A673 (cell line): ENCODE measurements at regions not wholly inside any gene's neighbourhood (a gene's known extent, or its start where the extent isn't known, plus 50 kb on each side); places are given as distances from the start of the nearest gene placed in this dataset.

Experiments used
- BruUV-seq: library from RNA; stranded (reverse); fragments of 400-500 nt; replicated peaks from 2 replicates; lab custom pipeline; 2021; lab: Mats Ljungman, UMichigan
- CTCF ChIA-PET: fragments of 300-600 bp; sonication (Branson Sonifier 250); formaldehyde crosslinking; loops from one replicate; lab custom pipeline; 2022; ENCODE audit warnings: antibody characterized with exemption; lab: Charles Lee
- POLR2A ChIA-PET: fragments of 300-600 bp; sonication (Branson Sonifier 250); formaldehyde crosslinking; loops from one replicate; lab custom pipeline; 2022; ENCODE audit warnings: antibody characterized with exemption; ENCODE audit not compliant: low non-redundant PET; lab: Charles Lee
- DNase-seq: peaks from one replicate; pipeline ENCODE4 v3.0.0-alpha.2; 2015; ENCODE audit warnings: low spot score
- H3K27ac ChIP-seq: fragments of 200-600 bp; sonication (generic); 2 replicates; pipeline ENCODE4 v1.5.1; 2016; ENCODE audit warnings: mixed run types, low read depth, mild to moderate bottlenecking, mixed read lengths, antibody characterized with exemption, low read length; ENCODE audit not compliant: poor library complexity, severe bottlenecking
- H3K27me3 ChIP-seq: fragments of 200-600 bp; sonication (generic); replicated peaks from 2 replicates; pipeline ENCODE4 v1.6.1; 2017; ENCODE audit warnings: mixed run types, low read depth, mild to moderate bottlenecking, mixed read lengths, antibody characterized with exemption, low read length; ENCODE audit not compliant: insufficient read depth, poor library complexity
- H3K36me3 ChIP-seq: fragments of 200-600 bp; sonication (generic); 2 replicates; pipeline ENCODE4 v1.6.1; 2016; ENCODE audit warnings: mixed run types, mild to moderate bottlenecking, mixed read lengths, antibody characterized with exemption, low read length; ENCODE audit not compliant: insufficient read depth, poor library complexity, severe bottlenecking
- H3K4me1 ChIP-seq: fragments of 200-600 bp; sonication (generic); 2 replicates; pipeline ENCODE4 v1.6.1; 2017; ENCODE audit warnings: mixed run types, mild to moderate bottlenecking, mixed read lengths, antibody characterized with exemption, low read length; ENCODE audit not compliant: insufficient read depth, poor library complexity, severe bottlenecking
- H3K4me3 ChIP-seq: fragments of 200-600 bp; sonication (generic); 2 replicates; pipeline ENCODE4 v1.5.1; 2016; ENCODE audit warnings: low read depth, mixed run types, mild to moderate bottlenecking, mixed read lengths, low read length; ENCODE audit not compliant: poor library complexity, severe bottlenecking
- H3K9me3 ChIP-seq: fragments of 200-600 bp; sonication (generic); 2 replicates; pipeline ENCODE4 v1.6.1; 2016; ENCODE audit warnings: mixed run types, low read depth, mild to moderate bottlenecking, mixed read lengths, antibody characterized with exemption, low read length; ENCODE audit not compliant: poor library complexity, severe bottlenecking
- CTCF ChIP-seq: fragments of 300-800, 200-600 bp; sonication (generic); conservative IDR thresholded peaks from 2 replicates; pipeline ENCODE4 v1.5.1; 2017; ENCODE audit warnings: low read depth, mild to moderate bottlenecking, antibody characterized with exemption, low read length, moderate library complexity, mixed read lengths
- EZH2 ChIP-seq: fragments of 200-600 bp; sonication (generic); IDR thresholded peaks from 2 replicates; pipeline ENCODE4 v1.6.1; 2017; ENCODE audit warnings: borderline replicate concordance, low read depth, mild to moderate bottlenecking, mixed read lengths, antibody characterized with exemption, low read length; ENCODE audit not compliant: poor library complexity, severe bottlenecking
- intact Hi-C: fragments of 100-400 bp; cut with micrococcal nuclease; formaldehyde crosslinking; loops from one replicate; pipeline ENCODE4 v1.10.0; 2022; ENCODE audit not compliant: unreplicated experiment

GRCh38 chr7:113368256-113368655, 249.9 kb upstream of the SMIM30 start:
- POLR2A ChIA-PET = no interaction called here
- TF ChIP-seq EZH2 = no peak
- no peak for TF ChIP-seq CTCF
- Histone ChIP-seq H3K27me3 (no peaks in the 10 kb centered on the region), H3K36me3 (no peaks in the 10 kb centered on the region), H3K4me3 (no peak overlapping the region), H3K9me3 (no peaks in the 10 kb centered on the region), H3K27ac (no peak overlapping the region), H3K4me1 (no peaks in the 10 kb centered on the region)
- intact Hi-C loops = no loop called here
- DNase-seq = no peak
- CTCF ChIA-PET = no interaction called here
- no TSS peak for BruUV-seq

GRCh38 chr7:113367041-113367586, 248.8 kb upstream of the SMIM30 start:
- intact Hi-C loops = no loop called here

DNA sequence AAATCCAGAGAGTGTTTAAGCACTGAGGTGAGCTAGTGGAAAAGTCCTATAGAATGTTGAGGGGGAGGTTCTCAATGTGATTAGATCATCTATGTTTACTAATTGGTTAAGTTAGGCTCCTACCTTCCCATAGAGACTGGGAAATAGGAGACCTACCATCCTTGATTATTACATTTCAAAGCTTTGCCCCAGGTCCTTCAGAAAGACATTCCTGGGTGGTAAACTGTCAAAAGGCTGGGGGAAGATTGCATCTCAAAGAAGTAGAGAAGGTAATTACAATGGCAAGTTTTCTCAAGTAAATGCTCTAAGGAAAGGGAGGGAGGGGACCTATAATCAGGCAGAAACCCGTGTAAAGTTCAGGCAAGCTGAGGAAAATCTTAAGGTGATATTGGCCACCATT, 247.8 kb upstream of the SMIM30 start:
- Histone ChIP-seq H3K36me3 (no peaks in the 10 kb centered on the region), H3K27ac (no peak overlapping the region), H3K4me1 (no peaks in the 10 kb centered on the region), H3K27me3 (no peaks in the 10 kb centered on the region), H3K9me3 (no peaks in the 10 kb centered on the region), H3K4me3 (no peak overlapping the region)
- intact Hi-C loops = no loop called here
- ChIA-PET POLR2A (no interaction called here), CTCF (no interaction called here)
- no TSS peak for BruUV-seq
- DNase-seq = no peak
- TF ChIP-seq EZH2 (no peak), CTCF (no peak)

More at GRCh38 chr7:113367041-113367586, 248.8 kb upstream of the SMIM30 start:
- no peak overlapping the region for H3K4me3 ChIP-seq
- DNase-seq = no peak
- no peaks in the 10 kb centered on the region for H3K4me1 ChIP-seq
- H3K27me3 ChIP-seq = no peaks in the 10 kb centered on the region
- no peak for TF ChIP-seq EZH2
- POLR2A ChIA-PET = no interaction called here
- H3K27ac ChIP-seq = no peak overlapping the region
- H3K36me3 ChIP-seq = no peaks in the 10 kb centered on the region
- CTCF ChIA-PET = no interaction called here
- no peaks in the 10 kb centered on the region for H3K9me3 ChIP-seq
- BruUV-seq = no TSS peak

DNA sequence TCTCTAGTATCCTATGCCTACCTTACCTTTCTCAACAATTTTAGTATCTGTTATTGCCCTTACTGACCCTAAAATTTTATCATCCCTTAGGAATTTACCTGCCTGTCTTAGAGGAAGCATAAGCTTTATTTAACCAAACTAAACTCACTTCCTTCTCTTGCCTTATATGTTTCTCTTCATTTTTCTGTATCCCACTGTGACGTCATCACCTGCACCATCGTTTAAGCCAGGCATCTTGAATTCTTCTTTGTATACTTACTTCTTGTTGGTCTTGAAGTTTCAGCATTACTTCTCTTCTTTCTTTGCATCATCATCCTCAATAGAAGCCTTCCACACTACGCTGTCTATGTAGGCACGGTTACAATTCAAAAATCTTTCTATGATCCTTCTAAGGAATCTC, 231.0 kb upstream of the SMIM30 start:
- DNase-seq = no peak
- Histone ChIP-seq H3K36me3 (no peaks in the 10 kb centered on the region), H3K27ac (no peak overlapping the region), H3K4me3 (no peak overlapping the region), H3K27me3 (no peaks in the 10 kb centered on the region), H3K4me1 (no peaks in the 10 kb centered on the region), H3K9me3 (no peaks in the 10 kb centered on the region)
- intact Hi-C loops = no loop called here
- CTCF ChIA-PET = no interaction called here
- no TSS peak for BruUV-seq
- TF ChIP-seq CTCF (no peak), EZH2 (no peak)
- POLR2A ChIA-PET = no interaction called here
